Sigmoid colon (tissue), 6 donors: ENCODE measurements at regions not wholly inside any gene's neighbourhood (a gene's known extent, or its start where the extent isn't known, plus 50 kb on each side); places are given as distances from the start of the nearest gene placed in this dataset.
"Not testable (repeated sequence)": the region's sequence is repeated elsewhere in the genome, so short reads cannot be mapped to it uniquely, and the experiment has no call there.

Experiments
- DNase-seq: peaks from one replicate; pipeline ENCODE4 v3.0.0-alpha.2; 2019
- H3K27ac ChIP-seq, 4 donors: fragments of 200-600 bp; sonication (generic); one replicate each; pipeline ENCODE4 v1.5.1; 2016 to 2019; ENCODE audit warnings: mild to moderate bottlenecking in 1 of 4
- H3K27me3 ChIP-seq, 3 donors: fragments of 200-600 bp; sonication (generic); one replicate each; pipeline ENCODE4 v1.5.1; 2019; ENCODE audit warnings: mild to moderate bottlenecking in 1 of 3
- H3K36me3 ChIP-seq, 4 donors: fragments of 200-600 bp; sonication (generic); one replicate each; pipeline ENCODE4 v1.5.1; 2016 to 2019
- H3K4me1 ChIP-seq, 4 donors: fragments of 200-600 bp; sonication (generic); one replicate each; pipeline ENCODE4 v1.5.1; 2017 to 2019
- H3K4me3 ChIP-seq, 4 donors: fragments of 200-600 bp; sonication (generic); one replicate each; pipeline ENCODE4 v1.5.1; 2017 to 2019; ENCODE audit warnings: mild to moderate bottlenecking in 2 of 4, moderate library complexity in 1 of 4
- H3K9me3 ChIP-seq, 4 donors: fragments of 200-600 bp in 3 of 4; sonication (generic) in 3 of 4; one replicate each; pipeline versions ENCODE4 v1.5.1 to v1.6.1; 2013 to 2019
- EP300 ChIP-seq, 4 donors: sonication (generic); formaldehyde crosslinking; IDR thresholded peaks; one replicate each; pipeline ENCODE4 v1.6.1; 2017; ENCODE audit warnings: antibody characterized with exemption in 4 of 4
- POLR2A ChIP-seq, 2 donors: fragments of 450-650 bp; IDR thresholded peaks; one replicate each; pipeline ENCODE4 v1.6.1; 2016; ENCODE audit warnings: antibody characterized with exemption in 2 of 2, mild to moderate bottlenecking in 2 of 2, moderate library complexity in 2 of 2
- POLR2AphosphoS5 ChIP-seq, 4 donors: sonication (generic); formaldehyde crosslinking; IDR thresholded peaks; one replicate each; pipeline ENCODE4 v1.6.1; 2017; ENCODE audit warnings: antibody characterized with exemption in 4 of 4
- WGBS, 2 donors: extraction: QIAGEN DNeasy Blood & Tissue Kit; methylation state at CpG; one replicate each; pipeline ENCODE4 v1.1.7; 2013; 5-methylcytosine and 5-hydroxymethylcytosine counted together
- intact Hi-C: fragments of 100-400 bp; cut with DNase I; formaldehyde crosslinking; loops from one replicate; pipeline ENCODE4 v1.15.1; 2023
- TF ChIP-seq, protein P1 (sequence below), 4 experiments: fragments of 450-650 bp in 3 of 4; fragments of 200-600 bp in 1 of 4; IDR thresholded peaks; one replicate each; pipeline ENCODE4 v1.5.1; 2016 to 2019; ENCODE audit warnings: antibody characterized with exemption in 4 of 4, mild to moderate bottlenecking in 3 of 4, moderate library complexity in 2 of 4
- donor health status: healthy with polysubstance abuse.
- donor health status: healthy.

GRCh38 chr10:114718374-114718773 lies 60.3 kb upstream of the ABLIM1 start:
- no peaks in the 10 kb centered on the region for H3K36me3 ChIP-seq
- intact Hi-C loops, result no loop called here
- TF ChIP-seq POLR2AphosphoS5 (IDR thresholded peaks at IDR 0.05) (no peak), EP300 (IDR thresholded peaks at IDR 0.05) (no peak), POLR2A (IDR thresholded peaks at IDR 0.05) (no peak)
- TF ChIP-seq, protein P1, sequence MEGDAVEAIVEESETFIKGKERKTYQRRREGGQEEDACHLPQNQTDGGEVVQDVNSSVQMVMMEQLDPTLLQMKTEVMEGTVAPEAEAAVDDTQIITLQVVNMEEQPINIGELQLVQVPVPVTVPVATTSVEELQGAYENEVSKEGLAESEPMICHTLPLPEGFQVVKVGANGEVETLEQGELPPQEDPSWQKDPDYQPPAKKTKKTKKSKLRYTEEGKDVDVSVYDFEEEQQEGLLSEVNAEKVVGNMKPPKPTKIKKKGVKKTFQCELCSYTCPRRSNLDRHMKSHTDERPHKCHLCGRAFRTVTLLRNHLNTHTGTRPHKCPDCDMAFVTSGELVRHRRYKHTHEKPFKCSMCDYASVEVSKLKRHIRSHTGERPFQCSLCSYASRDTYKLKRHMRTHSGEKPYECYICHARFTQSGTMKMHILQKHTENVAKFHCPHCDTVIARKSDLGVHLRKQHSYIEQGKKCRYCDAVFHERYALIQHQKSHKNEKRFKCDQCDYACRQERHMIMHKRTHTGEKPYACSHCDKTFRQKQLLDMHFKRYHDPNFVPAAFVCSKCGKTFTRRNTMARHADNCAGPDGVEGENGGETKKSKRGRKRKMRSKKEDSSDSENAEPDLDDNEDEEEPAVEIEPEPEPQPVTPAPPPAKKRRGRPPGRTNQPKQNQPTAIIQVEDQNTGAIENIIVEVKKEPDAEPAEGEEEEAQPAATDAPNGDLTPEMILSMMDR (IDR thresholded peaks at IDR 0.05), result no peak
- H3K9me3 ChIP-seq, result no peaks in the 10 kb centered on the region
- DNase-seq, result no peak
- H3K27me3 ChIP-seq, result no peaks in the 10 kb centered on the region
- H3K4me1 ChIP-seq, result peaks cover 0 to 23% (median 19%) of the 10 kb centered on the region in 4 donors
- H3K4me3 ChIP-seq, result no peak overlapping the region
- 66 to 87% methylated on average over 3 of the region's 3 CpGs for WGBS, 2 donors
- no peak overlapping the region for H3K27ac ChIP-seq

DNA sequence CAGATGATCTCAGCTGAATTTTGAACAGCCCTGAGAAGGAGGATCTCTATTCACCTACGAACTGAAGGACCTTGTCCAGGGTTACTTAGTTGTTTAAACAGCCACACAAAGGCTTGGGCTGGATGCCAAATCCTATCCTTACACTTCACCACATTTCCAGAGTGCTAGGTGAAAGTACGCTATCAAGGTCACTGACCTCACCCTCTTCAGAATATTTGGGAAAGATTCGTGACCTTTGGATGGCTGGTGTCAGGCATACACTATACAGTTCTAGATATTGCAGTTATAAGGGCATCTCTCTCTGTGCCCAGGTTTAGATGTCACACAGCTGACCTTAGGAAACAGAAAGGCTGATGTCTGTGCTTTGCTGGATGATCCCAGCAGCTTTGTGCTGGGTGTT lies 61.2 kb upstream of the ABLIM1 start:
- TF ChIP-seq EP300 (IDR thresholded peaks at IDR 0.05) (no peak), POLR2AphosphoS5 (IDR thresholded peaks at IDR 0.05) (no peak), POLR2A (IDR thresholded peaks at IDR 0.05) (no peak)
- TF ChIP-seq, protein P1 (IDR thresholded peaks at IDR 0.05), result no peak
- DNase-seq, result no peak
- Histone ChIP-seq H3K4me3 (no peak overlapping the region), H3K36me3 (no peaks in the 10 kb centered on the region), H3K27me3 (no peaks in the 10 kb centered on the region), H3K9me3 (no peaks in the 10 kb centered on the region), H3K27ac (no peak overlapping the region), H3K4me1 (peaks cover 0 to 13% (median 12%) of the 10 kb centered on the region in 4 donors)
- WGBS, 2 donors, result 13 to 74% methylated on average over 3 of the region's 3 CpGs
- intact Hi-C loops, result no loop called here

GRCh38 chr10:114720023-114720422 lies 61.9 kb upstream of the ABLIM1 start:
- H3K36me3 ChIP-seq, H3K4me3 ChIP-seq, H3K27ac ChIP-seq, H3K27me3 ChIP-seq, H3K9me3 ChIP-seq, intact Hi-C loops, H3K4me1 ChIP-seq, DNase-seq: not testable (repeated sequence)
- 98 to 99% methylated on average over 1 of the region's 1 CpG for WGBS, 2 donors

GRCh38 chr10:114720685-114721278 lies 62.7 kb upstream of the ABLIM1 start:
- no peak for TF ChIP-seq POLR2AphosphoS5 (IDR thresholded peaks at IDR 0.05)
- TF ChIP-seq EP300 (IDR thresholded peaks at IDR 0.05), result no peak
- TF ChIP-seq, protein P1 (IDR thresholded peaks at IDR 0.05), result no peak
- no peak for TF ChIP-seq POLR2A (IDR thresholded peaks at IDR 0.05)
- DNase-seq, result no peak
- intact Hi-C loops, result no loop called here
- 70 to 73% methylated on average over 4 of the region's 4 CpGs for WGBS, 2 donors
- H3K36me3 ChIP-seq, result no peaks in the 10 kb centered on the region
- H3K4me3 ChIP-seq, result no peak overlapping the region
- H3K4me1 ChIP-seq, result no peaks in the 10 kb centered on the region
- no peaks in the 10 kb centered on the region for H3K9me3 ChIP-seq
- peak overlapping the region in 1 of 4 donors; percentile 4 for H3K27ac ChIP-seq
- H3K27me3 ChIP-seq, result no peaks in the 10 kb centered on the region

GRCh38 chr10:114722136-114722535 lies 64.1 kb upstream of the ABLIM1 start:
- H3K27ac ChIP-seq, H3K4me1 ChIP-seq, DNase-seq, H3K27me3 ChIP-seq, H3K36me3 ChIP-seq, H3K4me3 ChIP-seq, H3K9me3 ChIP-seq, intact Hi-C loops: not testable (repeated sequence)
- WGBS, 2 donors, result 80 to 85% methylated on average over 3 of the region's 3 CpGs

- WGBS, 2 donors, result 88 to 98% methylated on average over 1 of the region's 1 CpG
- Histone ChIP-seq H3K27ac (no peak overlapping the region), H3K27me3 (no peaks in the 10 kb centered on the region), H3K4me1 (no peaks in the 10 kb centered on the region), H3K9me3 (no peaks in the 10 kb centered on the region), H3K4me3 (no peak overlapping the region), H3K36me3 (no peaks in the 10 kb centered on the region)
- TF ChIP-seq EP300 (IDR thresholded peaks at IDR 0.05), result no peak
- TF ChIP-seq POLR2AphosphoS5 (IDR thresholded peaks at IDR 0.05), result no peak
- no peak for TF ChIP-seq POLR2A (IDR thresholded peaks at IDR 0.05)
- TF ChIP-seq, protein P1 (IDR thresholded peaks at IDR 0.05), result no peak
- DNase-seq, result no peak
- intact Hi-C loops, result no loop called here
Measured at GRCh38 chr10:114723361-114723760, 65.3 kb upstream of the ABLIM1 start.
